B cell (primary cell): ENCODE measurements at regions not wholly inside any gene's neighbourhood (a gene's known extent, or its start where the extent isn't known, plus 50 kb on each side); places are given as distances from the start of the nearest gene placed in this dataset.

ENCODE experiments used
- ATAC-seq: fragments of 200-7000 bp; cut with Tn5 transposase; one replicate; pipeline ENCODE4 v1.10.0; 2021; ENCODE audit warnings: low read depth, mild to moderate bottlenecking, moderate number of reproducible peaks, moderate library complexity
- CTCF ChIA-PET: fragments of 350-600 bp; sonication (Branson Sonifier 250); formaldehyde crosslinking; loops from one replicate; lab custom pipeline; 2021; ENCODE audit warnings: antibody characterized with exemption, inconsistent platforms; lab: Charles Lee
- POLR2A ChIA-PET: fragments of 350-600 bp; sonication (Branson Sonifier 250); formaldehyde crosslinking; loops from one replicate; lab custom pipeline; 2021; ENCODE audit warnings: antibody characterized with exemption; lab: Charles Lee
- DNase-seq: peaks from one replicate; pipeline ENCODE4 v3.0.0; 2013
- H2AFZ ChIP-seq: 2 replicates; pipeline ENCODE4 v1.6.1; 2012; ENCODE audit warnings: mild to moderate bottlenecking, low read depth, low read length; ENCODE audit not compliant: insufficient read depth, poor library complexity, severe bottlenecking
- H3K27ac ChIP-seq, 2 donors: 1 replicate in 1 of 2; 2 replicates in 1 of 2; pipeline ENCODE4 v1.5.1; 2012 to 2013; ENCODE audit warnings: low read length in 2 of 2, mild to moderate bottlenecking in 2 of 2, moderate library complexity in 1 of 2
- H3K27me3 ChIP-seq, 4 experiments: fragments of 200-600 bp in 1 of 4; sonication (generic) in 1 of 4; replicated peaks in 1 of 4; 1 replicate in 2 of 4; 2 replicates in 2 of 4; pipeline versions ENCODE4 v1.6.1 to v1.7.0; 2013 to 2016; ENCODE audit warnings: low read length in 3 of 4, mild to moderate bottlenecking in 2 of 4, mixed read lengths in 1 of 4, moderate library complexity in 1 of 4; ENCODE audit not compliant: insufficient read depth in 4 of 4, control insufficient read depth in 3 of 4; ENCODE audit errors: control extremely low read depth in 1 of 4
- H3K36me3 ChIP-seq, 2 experiments: replicated peaks in 1 of 2; 1 replicate in 1 of 2; 2 replicates in 1 of 2; pipeline versions ENCODE4 v1.6.1 to v1.7.1; 2013; ENCODE audit warnings: low read length in 1 of 2; ENCODE audit not compliant: insufficient read depth in 2 of 2, control insufficient read depth in 1 of 2; ENCODE audit errors: control extremely low read depth in 1 of 2, extremely low read depth in 1 of 2
- H3K4me1 ChIP-seq, 2 donors: fragments of 200-600 bp in 1 of 2; sonication (generic) in 1 of 2; 1 replicate in 1 of 2; 2 replicates in 1 of 2; pipeline versions ENCODE4 v1.5.1 to v1.6.1; 2013 to 2017; ENCODE audit warnings: low read length in 2 of 2; ENCODE audit not compliant: control insufficient read depth in 2 of 2, insufficient read depth in 2 of 2
- H3K4me2 ChIP-seq: replicated peaks from 2 replicates; pipeline ENCODE3; 2012; ENCODE audit warnings: mild to moderate bottlenecking, low read depth, low read length; ENCODE audit not compliant: poor library complexity, severe bottlenecking
- H3K4me3 ChIP-seq, 5 experiments: fragments of 200-600 bp in 1 of 5; sonication (generic) in 1 of 5; 1 replicate in 3 of 5; 2 replicates in 2 of 5; pipeline versions ENCODE4 v1.5.1 to v1.7.0; 2011 to 2016; ENCODE audit warnings: low read length in 4 of 5, mild to moderate bottlenecking in 4 of 5, low read depth in 2 of 5, control low read depth in 1 of 5, moderate library complexity in 1 of 5; ENCODE audit not compliant: insufficient read depth in 1 of 5; ENCODE audit errors: control extremely low read depth in 1 of 5, extremely low read depth in 1 of 5
- H3K79me2 ChIP-seq: fragments of 200-600 bp; sonication (generic); one replicate; pipeline ENCODE4 v1.6.0; 2016; ENCODE audit warnings: low read length; ENCODE audit not compliant: control insufficient read depth, insufficient read depth
- H3K9ac ChIP-seq: fragments of 200-600 bp; sonication (generic); 2 replicates; pipeline ENCODE4 v1.6.1; 2017; ENCODE audit warnings: mild to moderate bottlenecking, low read length, moderate library complexity
- H3K9me3 ChIP-seq, 3 donors: one replicate each; pipeline versions ENCODE4 v1.6.1 to v1.7.1; 2013; ENCODE audit warnings: low read length in 2 of 3; ENCODE audit not compliant: control insufficient read depth in 2 of 3, insufficient read depth in 1 of 3; ENCODE audit errors: control extremely low read depth in 1 of 3
- H4K20me1 ChIP-seq: 2 replicates; pipeline ENCODE4 v1.6.0; 2012; ENCODE audit warnings: mild to moderate bottlenecking, low read length; ENCODE audit not compliant: insufficient read depth, control insufficient read depth, poor library complexity, severe bottlenecking
- H3K27ac Mint-ChIP-seq: one replicate; pipeline ENCODE4 v1.8.0; 2021; ENCODE audit warnings: mixed read lengths
- H3K27me3 Mint-ChIP-seq: one replicate; pipeline ENCODE4 v1.8.0; 2021; ENCODE audit warnings: mixed read lengths
- H3K4me1 Mint-ChIP-seq: one replicate; pipeline ENCODE4 v1.8.0; 2021; ENCODE audit warnings: mixed read lengths
- H3K4me3 Mint-ChIP-seq: one replicate; pipeline ENCODE4 v1.8.0; 2021; ENCODE audit warnings: mixed read lengths
- H3K9me3 Mint-ChIP-seq: one replicate; pipeline ENCODE4 v1.8.0; 2022; ENCODE audit warnings: mixed read lengths; ENCODE audit not compliant: insufficient read depth
- CTCF ChIP-seq: fragments of 200-600 bp; IDR thresholded peaks from one replicate; pipeline ENCODE4 v1.8.0; 2022; ENCODE audit warnings: antibody characterized with exemption, mild to moderate bottlenecking
- EZH2 ChIP-seq: IDR thresholded peaks from 2 replicates; pipeline ENCODE4 v1.6.1; 2012; ENCODE audit warnings: borderline replicate concordance, low read depth, mild to moderate bottlenecking, moderate library complexity, low read length; ENCODE audit not compliant: insufficient read depth, poor library complexity, severe bottlenecking
- WGBS: methylation state at CpG from one replicate; pipeline ENCODE4 v1.1.5; 2013; ENCODE audit warnings: missing lambda C conversion rate; ENCODE audit not compliant: insufficient coverage; 5-methylcytosine and 5-hydroxymethylcytosine counted together
- intact Hi-C: fragments of 100-400 bp; cut with micrococcal nuclease; formaldehyde crosslinking; loops from one replicate; pipeline ENCODE4 v1.10.0; 2022

GRCh38 chr1:8107897-8108296, 81.8 kb upstream of the ERRFI1 start:
- H2AFZ ChIP-seq: no peak overlapping the region
- ChIA-PET CTCF (no interaction called here), POLR2A (no interaction called here)
- no peaks in the 10 kb centered on the region for H3K9me3 ChIP-seq
- ATAC-seq: no peak
- no peak for DNase-seq
- 100% methylated on average over 3 of the region's 4 CpGs for WGBS
- H3K4me1 Mint-ChIP-seq: peaks cover 10% of the 10 kb centered on the region
- no peak overlapping the region for H3K27ac ChIP-seq
- H3K9ac ChIP-seq: no peak overlapping the region
- no peak overlapping the region for H3K27ac Mint-ChIP-seq
- H3K4me2 ChIP-seq: no peak overlapping the region
- no peak overlapping the region for H3K4me3 Mint-ChIP-seq
- intact Hi-C loops: no loop called here
- TF ChIP-seq CTCF (no peak), EZH2 (no peak)
- peaks cover 11 to 12% of the 10 kb centered on the region in 2 donors for H3K4me1 ChIP-seq
- H3K27me3 Mint-ChIP-seq: peaks cover 26% of the 10 kb centered on the region
- no peaks in the 10 kb centered on the region for H4K20me1 ChIP-seq
- H3K36me3 ChIP-seq: no peaks in the 10 kb centered on the region
- H3K27me3 ChIP-seq: no peaks in the 10 kb centered on the region
- no peaks in the 10 kb centered on the region for H3K9me3 Mint-ChIP-seq
- no peak overlapping the region for H3K4me3 ChIP-seq
- no peaks in the 10 kb centered on the region for H3K79me2 ChIP-seq

GRCh38 chr1:8104278-8105236, 78.4 kb upstream of the ERRFI1 start:
- intact Hi-C loops: no loop called here
- Histone ChIP-seq H3K4me1 (peaks cover 11 to 12% of the 10 kb centered on the region in 2 donors), H3K4me3 (no peak overlapping the region), H3K36me3 (no peaks in the 10 kb centered on the region), H3K27ac (no peak overlapping the region), H2AFZ (no peak overlapping the region), H3K4me2 (peak overlapping the region; percentile 11), H3K9ac (no peak overlapping the region), H3K79me2 (no peaks in the 10 kb centered on the region), H4K20me1 (no peaks in the 10 kb centered on the region), H3K9me3 (no peaks in the 10 kb centered on the region), H3K27me3 (no peaks in the 10 kb centered on the region)
- ATAC-seq (peak; percentile 24), DNase-seq (peak; percentile 54)
- ChIA-PET POLR2A (no interaction called here), CTCF (interaction anchor here (0.6 to 0.7 kb wide), 3 partner anchors 28 to 1217 kb away, joined by 3 to 4 read pairs (median 3); no protein-coding TSS in a partner anchor)
- Mint-ChIP-seq H3K27ac (no peak overlapping the region), H3K9me3 (no peaks in the 10 kb centered on the region), H3K27me3 (peaks cover 19% of the 10 kb centered on the region), H3K4me3 (no peak overlapping the region), H3K4me1 (peaks cover 10% of the 10 kb centered on the region)
- no peak for TF ChIP-seq EZH2
- no peak for TF ChIP-seq CTCF
- WGBS: 84% methylated on average over 7 of the region's 16 CpGs
